Ecto neural progenitor cell (in vitro differentiated cells): ENCODE measurements at regions not wholly inside any gene's neighbourhood (a gene's known extent, or its start where the extent isn't known, plus 50 kb on each side); places are given as distances from the start of the nearest gene placed in this dataset.

Source experiments
- DNase-seq: peaks from one replicate; pipeline ENCODE4 v3.0.0-alpha.2; 2018; ENCODE audit warnings: low spot score

DNA sequence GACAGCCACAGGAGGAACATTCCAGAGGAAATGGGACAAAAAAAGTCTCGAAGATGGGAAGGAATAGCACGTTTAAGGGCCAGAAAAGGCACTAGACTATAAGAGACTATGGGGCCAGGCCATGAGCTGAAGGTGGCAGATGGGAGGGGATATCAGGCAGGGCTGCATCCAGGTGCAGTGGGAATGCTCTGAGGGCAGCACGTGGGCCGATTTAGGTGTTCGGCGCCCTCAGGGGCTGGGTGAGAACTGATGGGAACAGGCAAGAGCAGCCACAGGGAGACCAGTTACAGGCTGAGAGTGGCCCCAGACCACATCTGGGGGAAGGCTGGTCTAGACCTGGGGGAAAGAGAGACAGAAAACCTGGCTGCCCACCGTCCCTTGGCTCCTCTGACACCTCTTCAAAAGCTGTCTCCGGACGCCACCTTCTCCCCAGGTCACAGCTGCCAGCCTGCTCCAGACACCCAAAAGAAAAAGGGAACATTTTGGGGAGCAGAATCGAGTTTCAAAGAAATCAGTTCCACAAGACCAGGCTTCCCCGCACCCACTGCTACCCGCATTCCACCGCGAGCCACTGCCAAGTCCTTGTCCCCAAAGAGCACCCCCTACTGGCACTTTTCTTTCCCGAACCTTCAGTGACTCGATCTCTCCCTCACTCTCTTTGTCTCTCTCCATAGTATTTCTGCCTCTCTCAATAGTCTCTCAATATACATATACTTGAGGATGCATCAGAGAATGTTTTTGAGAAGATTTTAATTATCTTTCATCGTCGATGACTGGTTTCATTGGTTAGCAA is 190.1 kb upstream of the AGAP1 start:
- no peak for DNase-seq

DNA sequence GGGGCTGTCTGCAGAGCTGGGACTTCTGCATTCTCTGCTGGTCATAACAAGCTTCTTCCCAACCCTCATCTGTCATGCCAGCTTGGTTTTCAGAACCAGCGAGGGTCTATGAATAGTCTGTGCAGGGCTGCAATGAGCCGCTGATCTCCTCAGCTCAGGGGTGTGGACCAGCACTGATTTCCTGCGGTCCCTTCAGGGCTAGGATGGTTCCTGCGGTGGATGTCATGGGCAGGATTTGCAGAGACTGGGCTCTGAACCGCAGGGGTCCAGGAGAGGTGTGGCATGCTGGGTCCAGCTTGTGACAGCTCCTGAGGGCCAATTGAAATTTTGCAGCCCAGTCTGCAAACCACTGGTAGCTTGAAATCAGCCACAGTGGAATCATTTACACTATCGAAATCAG is 188.2 kb upstream of the AGAP1 start:
- DNase-seq: no peak

DNA sequence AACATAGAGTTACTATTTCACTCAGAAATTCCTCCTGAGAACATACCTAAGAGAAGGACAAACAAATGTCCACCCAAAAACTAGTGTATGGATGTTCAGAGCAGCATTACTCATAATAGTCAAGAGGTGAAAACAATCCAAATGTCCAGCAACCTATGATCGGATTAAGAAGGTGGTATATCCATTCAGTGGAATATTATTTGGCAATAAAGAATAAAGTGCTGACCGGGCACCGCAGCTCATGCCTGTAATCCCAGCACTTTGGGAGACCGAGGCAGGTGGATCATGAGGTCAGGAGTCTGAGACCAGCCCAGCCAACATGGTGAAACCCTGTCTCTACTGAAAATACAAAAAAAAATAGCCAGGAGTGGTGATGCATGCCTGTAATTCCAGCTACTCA is 182.8 kb upstream of the AGAP1 start:
- DNase-seq: no peak

DNA sequence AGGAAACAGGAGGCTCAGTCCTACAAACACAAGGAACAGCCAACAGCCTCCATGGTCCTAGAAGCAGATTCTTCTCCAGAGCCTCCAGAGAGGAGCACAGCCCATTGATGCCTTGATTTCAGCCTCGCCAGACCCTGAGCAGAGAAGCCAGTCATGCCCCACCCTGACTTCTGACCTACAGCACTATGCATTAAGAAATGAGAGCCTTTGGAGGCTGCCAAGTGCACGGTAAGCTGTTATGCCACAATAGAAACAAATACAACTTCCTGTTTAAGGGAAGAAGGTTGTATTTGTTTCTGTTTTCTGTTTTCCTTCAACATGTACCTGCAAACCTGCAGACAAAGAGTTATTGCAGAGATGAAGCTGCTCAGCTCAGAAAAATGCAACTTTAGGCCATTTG is 181.3 kb upstream of the AGAP1 start:
- DNase-seq: no peak

DNA sequence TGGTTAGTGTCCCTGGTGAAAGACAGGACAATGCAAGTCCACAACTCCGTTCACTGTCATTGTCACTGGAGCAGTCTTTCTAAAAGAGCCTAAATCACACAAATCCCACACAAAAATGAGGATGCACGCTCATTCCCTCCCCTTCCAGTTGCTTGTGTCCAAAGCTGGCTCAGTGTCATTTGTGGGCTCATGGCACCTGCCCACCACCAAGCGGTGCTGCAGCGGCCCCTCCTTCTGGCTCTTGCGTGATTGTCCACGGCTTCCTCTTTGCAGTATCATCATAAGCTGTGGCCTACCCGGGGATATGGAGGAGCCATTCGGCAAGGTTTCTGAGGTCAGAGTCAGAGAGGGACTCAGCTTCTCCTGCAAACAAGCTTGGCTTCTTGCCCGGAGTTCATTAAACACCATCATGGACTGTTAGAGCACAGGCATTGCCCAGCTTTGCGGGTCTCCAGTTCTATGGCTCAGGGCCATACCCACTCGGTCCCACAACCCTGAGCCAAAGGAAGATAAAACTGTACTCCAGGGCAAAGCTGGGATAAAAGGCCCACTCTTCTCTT is 179.4 kb upstream of the AGAP1 start:
- no peak for DNase-seq

DNA sequence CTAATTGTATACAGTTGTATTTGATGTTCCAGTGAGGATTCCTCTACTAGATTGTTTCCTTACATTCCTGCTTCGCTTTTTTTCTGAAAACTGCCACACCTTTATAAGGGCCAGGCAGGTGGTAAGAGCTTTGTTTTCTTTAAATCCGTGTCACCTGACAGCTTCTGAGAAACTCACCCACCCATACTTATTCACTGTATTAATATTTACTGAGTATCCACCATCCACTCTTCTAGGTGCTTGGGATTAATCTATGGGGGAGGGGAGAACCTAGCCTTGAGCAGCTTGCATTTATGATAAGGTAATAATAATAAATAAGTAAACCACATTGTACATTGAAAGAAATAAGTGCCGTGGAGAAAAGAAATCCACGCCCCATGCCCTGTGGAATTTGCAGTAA is 174.7 kb upstream of the AGAP1 start:
- DNase-seq: no peak

DNA sequence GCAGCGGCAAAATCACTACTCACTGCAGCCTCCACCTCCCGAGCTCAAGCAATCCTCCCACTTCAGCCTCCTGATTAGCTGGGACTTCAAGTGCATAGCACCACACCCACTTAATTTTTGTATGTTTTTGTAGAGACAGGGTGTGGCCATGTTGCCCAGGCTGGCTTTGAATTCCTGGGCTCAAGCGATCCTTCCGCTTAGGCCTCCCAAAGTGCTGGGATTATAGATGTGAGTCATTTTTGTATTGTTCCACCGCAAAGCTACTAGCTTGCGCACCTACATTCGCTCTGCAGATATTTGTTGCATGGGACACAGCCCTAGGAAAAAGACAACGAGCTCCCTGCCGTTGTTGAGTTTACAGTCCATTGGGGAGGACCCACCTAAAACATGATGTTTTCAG is 173.5 kb upstream of the AGAP1 start:
- DNase-seq: no peak

DNA sequence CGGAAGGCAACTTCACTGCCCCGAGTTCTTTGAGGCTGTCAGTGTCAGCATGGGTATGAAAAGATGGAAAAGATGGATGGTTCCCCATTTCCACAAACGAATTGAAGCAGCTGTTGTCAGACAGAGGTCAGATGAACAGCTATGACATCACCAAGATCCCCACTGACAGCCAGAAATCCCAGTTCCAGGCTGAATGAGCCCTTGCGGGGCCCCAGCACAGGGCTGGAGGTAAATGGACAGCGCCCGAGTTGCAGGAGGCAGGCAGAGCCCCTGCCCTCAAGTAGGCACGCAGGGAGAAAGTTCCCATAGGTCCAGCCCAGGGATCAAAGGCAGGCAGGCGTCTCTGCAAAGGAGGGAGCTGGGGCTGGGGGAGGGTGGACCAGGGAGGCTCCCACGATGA is 169.5 kb upstream of the AGAP1 start:
- no peak for DNase-seq

DNA sequence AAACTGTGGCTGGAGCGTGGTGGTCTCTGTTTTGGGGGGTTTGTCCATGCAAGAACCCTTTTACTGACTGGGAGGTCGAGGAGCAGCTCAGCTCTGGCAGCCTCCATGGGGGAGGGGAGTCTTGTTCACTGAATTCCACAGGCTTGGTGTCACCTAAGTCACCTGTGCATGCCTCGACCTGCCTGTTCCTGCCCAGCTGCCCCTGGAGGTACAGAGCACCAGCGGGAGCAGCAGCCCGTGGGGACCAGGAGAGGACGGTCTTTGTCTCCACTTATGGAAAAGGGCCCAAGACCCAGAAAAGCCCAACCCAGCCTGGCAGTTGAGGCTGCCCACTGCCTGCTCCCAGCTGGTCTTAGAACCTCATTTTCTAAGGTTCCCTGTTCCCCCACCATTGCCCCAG is 168.7 kb upstream of the AGAP1 start:
- DNase-seq: no peak

DNA sequence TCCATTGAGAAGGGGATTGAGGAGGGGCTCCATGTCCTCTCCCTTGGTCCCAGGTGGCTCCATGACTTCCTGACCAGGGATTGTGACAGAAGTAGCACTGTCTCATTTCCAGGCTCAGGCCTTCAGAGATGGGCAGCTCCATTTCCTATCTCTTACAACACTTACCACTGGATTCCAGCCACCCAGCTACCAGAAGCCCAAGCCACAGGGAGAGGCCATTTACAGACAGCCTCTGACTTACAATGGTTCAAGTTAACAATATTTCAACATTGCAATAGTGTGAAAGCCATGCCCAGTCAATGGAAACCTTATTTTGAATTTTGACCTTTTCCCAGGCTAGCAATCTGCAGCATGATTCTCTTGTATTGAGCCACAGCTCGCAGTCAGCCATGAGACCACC is 164.9 kb upstream of the AGAP1 start:
- DNase-seq: no peak

DNA sequence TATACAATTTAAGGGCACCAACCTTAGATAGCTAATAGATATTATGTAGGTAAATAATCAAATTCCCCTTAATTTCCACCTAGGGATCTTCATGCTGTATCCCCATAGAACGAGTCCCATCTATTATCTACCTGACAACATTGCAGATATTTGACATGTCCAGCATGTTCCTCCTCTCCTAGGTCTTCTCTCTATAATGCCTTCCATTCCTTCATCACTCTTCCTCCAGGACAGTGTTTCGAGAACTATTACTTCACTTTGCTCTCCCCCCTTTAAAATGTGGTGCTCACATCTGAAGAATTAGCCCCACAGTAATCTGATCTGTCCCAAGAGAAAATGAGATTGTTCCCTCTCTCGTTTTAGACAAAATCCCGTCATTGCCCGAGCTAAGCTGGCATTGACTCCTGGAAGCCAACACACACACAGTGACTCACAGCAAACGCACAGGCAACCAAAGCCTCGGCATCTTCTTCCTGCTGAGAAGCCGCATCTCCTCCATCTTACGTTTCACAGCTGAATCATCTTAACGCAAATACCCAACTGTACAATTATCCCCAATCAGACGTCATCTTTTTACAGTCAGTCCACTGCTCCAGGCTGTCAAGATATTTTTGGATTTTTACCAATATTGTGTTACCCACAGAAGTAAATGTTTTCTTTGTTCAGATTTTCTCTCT is 162.9 kb upstream of the AGAP1 start:
- DNase-seq: no peak

DNA sequence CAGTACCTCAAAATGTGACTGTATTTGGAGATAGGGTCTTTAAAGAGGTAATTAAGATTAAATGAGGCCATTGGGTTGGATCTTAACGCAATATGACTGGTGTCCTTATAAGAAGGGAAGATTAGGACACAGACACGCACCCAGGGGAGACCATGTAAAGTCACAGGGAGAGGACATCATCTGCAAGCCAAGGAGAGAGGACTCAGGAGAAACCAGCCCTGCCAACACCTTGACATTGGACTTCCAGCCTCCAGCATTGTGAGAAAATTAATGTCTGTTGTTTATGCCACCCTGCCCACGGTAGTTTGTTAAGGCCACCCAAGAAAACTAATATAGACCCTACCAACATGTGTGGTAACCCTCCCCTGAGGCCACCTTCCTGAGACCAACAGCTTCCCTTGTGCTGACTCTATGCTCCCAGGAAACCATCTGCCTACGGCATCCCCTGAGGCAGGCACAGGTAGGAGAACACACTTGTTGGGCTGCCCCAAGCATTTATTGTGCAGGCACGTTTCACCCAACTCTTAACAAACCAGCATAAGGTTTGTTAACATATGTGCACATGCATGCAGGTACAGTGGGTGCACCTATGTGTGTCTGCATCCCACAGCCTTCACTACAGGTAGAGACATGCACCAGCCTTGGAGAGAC is 161.5 kb upstream of the AGAP1 start:
- DNase-seq: no peak

DNA sequence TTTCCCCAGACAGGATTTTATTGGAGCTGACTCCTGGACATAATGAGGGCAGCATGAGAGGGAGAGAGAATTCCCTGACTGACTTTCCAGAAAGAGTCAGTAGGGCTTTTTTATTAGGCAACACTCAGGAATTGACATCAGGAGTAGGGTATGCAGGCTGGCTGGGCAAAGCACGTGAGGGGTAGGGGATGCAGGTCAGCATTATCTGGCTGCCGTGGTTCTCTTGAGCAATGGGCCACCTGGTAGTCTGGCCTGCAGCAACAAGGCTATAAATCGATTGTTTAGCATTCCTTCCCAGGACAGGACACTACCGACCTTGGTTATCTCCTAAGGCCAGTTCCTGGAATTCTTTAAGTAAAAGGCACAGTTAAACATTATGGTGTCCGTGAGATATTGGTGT is 160.8 kb upstream of the AGAP1 start:
- no peak for DNase-seq

DNA sequence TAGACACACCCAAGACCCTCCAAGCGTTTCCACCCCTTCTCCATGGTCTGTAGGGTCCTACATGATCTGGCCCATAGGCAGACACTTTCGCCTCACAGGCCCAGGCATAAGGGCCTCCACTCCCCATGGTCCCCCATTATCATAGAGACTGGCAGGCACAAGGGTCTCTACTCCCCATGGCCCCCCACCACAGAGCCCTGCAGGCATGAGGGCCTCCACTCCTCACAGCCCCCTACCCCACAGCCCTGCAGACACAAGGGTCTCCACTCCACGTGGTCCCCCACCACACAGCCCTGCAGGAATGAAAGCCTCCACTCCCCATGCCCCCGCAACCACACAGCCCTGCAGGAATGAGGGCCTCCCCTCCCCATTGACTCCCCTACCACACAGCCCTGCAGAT is 159.7 kb upstream of the AGAP1 start:
- DNase-seq: no peak

DNA sequence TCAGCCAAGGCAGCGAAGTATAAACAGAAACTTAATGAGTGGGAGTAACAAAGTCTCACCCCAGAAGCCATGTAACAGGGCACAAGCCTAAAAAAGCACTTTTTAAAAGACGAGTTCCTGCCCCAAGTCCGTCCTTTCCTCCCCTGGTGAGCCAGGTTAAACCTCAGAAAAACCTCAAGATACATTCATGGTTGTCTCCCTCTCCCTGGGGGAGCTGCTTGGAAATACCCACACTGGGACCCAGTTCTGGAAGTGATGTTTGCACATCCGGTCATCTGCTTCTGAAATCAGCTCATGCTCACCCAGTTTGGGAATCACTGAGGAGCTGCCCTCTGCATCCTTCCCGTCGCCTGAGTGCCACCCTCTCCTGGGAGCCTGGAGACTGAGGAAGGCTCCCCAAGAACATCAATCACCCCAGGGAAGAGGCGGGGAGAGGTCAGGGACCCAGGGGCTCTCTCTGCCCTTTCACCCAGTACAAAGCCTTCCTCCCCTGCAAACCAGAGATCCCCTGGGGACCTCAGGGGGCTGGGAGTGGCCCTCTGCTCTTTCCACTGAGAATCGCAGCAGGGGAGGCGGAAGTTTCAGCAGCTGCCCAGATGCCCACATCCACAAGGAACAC is 150.6 kb upstream of the AGAP1 start:
- DNase-seq: no peak

DNA sequence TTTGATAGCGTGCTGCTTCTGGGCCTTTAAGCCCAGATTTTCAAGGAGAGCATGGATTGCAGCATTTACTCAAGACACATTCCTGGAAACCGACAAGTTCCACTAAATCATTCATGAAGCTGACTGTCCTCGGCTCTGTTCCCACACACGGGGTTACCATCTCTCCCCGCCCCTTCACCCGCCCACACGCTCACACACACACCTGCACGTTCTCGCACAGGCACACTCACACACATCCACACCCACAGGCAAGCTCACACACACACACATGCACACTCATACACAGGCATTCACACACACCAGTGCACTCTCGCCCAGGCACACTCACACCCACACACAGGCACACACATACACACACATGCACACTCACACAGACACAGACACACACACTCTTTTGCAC is 150.0 kb upstream of the AGAP1 start:
- DNase-seq: no peak

DNA sequence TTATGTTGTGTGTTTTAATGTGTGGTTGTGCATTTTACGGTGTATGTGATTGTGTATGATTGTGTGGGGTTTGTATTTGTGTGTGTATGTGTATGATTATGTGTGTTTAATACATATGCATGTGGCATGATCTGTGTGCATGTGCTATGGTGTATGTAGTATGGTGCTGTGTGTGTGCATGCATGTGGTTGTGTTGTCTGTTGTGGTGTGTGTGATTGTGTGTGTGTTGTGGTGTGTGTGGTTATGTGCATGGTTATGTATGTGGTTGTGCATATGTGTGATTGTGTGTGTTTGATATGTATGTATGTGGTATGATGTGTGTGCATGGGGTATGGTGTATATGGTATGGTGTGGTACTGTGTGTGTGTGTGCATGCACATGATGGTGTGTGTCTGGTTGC is 148.1 kb upstream of the AGAP1 start:
- DNase-seq: no peak

DNA sequence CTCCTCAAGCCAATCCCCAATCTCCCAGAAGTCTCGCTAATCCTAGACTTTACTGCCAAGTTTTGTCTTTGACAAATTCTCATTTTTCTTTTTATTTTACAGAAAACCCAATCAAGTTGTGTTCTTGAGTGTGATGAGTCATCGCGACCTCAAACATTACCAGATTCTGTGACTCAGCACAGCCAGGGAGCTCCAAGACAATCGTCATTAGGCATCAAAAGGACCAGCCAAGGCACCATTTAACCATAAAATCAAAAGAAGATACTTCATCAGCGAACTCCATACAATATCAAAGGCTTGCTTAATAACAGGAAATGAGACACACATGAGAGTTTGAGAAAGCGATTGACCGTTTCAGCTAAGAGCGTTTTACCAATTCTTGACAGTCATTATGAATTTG is 146.2 kb upstream of the AGAP1 start:
- no peak for DNase-seq

DNA sequence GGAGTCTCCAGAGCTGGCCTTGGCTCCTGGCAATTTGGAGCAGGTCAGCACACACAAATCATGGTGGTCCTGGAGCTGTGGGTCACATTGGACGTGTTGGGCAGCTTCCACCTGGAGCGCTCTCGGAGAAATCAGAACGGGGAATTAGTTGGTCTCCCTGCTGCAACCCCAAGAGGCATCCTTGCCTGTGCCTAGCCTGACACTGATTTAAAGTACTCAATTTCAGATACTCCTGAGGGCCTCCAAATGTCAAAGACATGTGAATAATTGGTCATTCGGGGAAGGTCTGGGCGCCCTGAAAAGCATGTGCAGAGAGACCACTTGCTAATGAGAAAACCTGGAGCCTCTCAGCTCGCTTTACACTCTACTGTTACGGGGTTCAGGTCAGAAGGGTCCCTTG is 145.5 kb upstream of the AGAP1 start:
- no peak for DNase-seq

DNA sequence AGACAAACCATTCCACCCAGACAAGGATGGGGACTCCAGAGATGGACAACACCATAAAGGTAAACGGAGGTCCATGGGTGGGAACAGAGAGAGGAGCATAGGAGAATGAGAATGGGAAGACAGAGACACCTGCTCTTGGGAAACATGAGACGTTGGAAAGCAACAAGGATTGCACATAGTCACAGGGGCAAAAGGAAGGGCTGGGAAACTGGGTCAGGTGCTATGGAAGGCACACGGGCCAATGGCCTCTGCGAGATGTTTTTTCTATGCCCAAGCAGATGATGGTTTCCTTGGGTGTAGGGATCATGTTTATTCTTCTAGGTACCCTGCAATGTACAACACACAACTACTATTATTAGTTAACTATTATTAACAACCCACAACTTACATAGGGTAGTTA is 143.6 kb upstream of the AGAP1 start:
- DNase-seq: no peak

DNA sequence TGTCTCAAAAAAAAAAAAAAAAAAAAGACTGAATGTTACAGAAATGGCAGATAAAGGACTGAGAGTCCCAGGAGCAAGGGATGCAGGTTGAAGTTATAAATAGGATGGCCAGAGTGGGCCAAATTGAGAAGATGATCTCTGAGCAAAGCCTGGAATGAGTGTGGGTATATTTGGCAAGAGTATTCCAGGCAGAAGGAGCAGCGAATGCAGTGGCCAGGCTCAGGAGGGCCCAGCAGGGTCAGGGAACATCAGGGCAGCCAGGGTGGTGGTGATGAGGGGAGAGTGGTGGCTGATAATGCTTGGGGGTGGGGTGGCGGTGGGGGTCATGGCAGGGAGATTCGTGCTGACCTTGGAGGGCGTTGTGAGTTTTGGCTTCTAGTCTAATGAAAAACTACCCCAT is 141.3 kb upstream of the AGAP1 start:
- no peak for DNase-seq

DNA sequence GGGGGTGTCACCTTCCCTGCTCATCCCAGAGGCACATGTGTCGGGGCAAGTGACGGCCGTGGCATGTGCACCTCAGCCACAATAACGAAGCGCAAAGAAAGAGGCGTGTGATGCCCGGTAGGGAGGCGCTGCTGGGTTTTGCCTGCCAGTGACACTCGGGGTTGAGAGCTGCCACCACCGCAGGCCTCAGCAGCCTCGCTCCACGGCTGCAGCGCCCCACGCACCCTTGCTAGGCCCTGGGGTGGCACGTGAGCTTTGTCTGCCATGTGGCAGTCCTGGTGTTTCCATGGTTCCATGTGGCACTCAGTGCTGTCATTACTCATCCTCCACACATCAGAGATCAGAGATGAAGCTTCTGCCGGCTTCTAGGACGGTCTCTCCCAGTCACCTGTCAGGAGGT is 136.0 kb upstream of the AGAP1 start:
- DNase-seq: no peak

DNA sequence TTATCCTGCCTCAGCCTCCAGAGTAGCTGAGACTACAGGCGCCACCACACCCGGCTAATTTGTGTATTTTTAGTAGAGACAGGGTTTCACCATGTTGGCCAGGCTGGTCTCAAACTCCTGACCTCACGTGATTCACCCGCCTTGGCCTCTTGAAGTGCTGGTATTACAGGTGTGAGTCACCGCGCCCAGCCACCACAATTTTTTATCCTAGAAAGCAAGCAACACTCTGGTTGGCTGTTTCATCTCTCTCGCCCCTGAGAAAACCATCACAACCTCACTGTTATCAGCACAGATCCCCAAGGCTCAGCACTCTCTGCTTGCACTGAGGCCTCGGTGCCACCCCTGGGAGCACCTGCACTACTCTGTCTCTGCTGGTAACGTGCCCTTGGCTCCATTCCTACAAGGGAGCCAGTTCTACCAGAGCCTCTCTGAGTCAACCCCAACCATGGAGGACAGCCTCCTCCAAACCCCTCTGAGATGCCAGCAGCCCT is 134.8 kb upstream of the AGAP1 start:
- DNase-seq: no peak
